ENCODE measurements at regions not wholly inside any gene's neighbourhood (a gene's known extent, or its start where the extent isn't known, plus 50 kb on each side); places are given as distances from the start of the nearest gene placed in this dataset.

GRCh38 chr7:84336303-84336702 is 141.7 kb upstream of the SEMA3A start:
- no peak for DNase-seq (ENCODE audit: extremely low spot score, unreplicated experiment)
- Mint-ChIP-seq H3K4me1 (ENCODE audit: unreplicated experiment) (peaks cover 7% of the 10 kb centered on the region), H3K4me3 (ENCODE audit: unreplicated experiment) (no peak overlapping the region), H3K9me3 (ENCODE audit: unreplicated experiment) (no peaks in the 10 kb centered on the region), H3K36me3 (ENCODE audit: unreplicated experiment) (no peaks in the 10 kb centered on the region), H3K27me3 (ENCODE audit: unreplicated experiment) (no peaks in the 10 kb centered on the region), H3K27ac (ENCODE audit: unreplicated experiment) (no peak overlapping the region)
- TF ChIP-seq CTCF (IDR thresholded peaks at IDR 0.05): no peak

- Mint-ChIP-seq H3K9me3 (ENCODE audit: unreplicated experiment) (no peaks in the 10 kb centered on the region), H3K36me3 (ENCODE audit: unreplicated experiment) (no peaks in the 10 kb centered on the region), H3K27ac (ENCODE audit: unreplicated experiment) (no peak overlapping the region), H3K4me1 (ENCODE audit: unreplicated experiment) (peaks cover 7% of the 10 kb centered on the region), H3K4me3 (ENCODE audit: unreplicated experiment) (no peak overlapping the region), H3K27me3 (ENCODE audit: unreplicated experiment) (no peaks in the 10 kb centered on the region)
- DNase-seq (ENCODE audit: extremely low spot score, unreplicated experiment): no peak
- TF ChIP-seq CTCF (IDR thresholded peaks at IDR 0.05): no peak
Measured at GRCh38 chr7:84331616-84332015, 137.0 kb upstream of the SEMA3A start.

GRCh38 chr7:84328571-84328970 is 134.0 kb upstream of the SEMA3A start:
- no peak for TF ChIP-seq CTCF (IDR thresholded peaks at IDR 0.05)
- Mint-ChIP-seq H3K4me3 (ENCODE audit: unreplicated experiment) (no peak overlapping the region), H3K36me3 (ENCODE audit: unreplicated experiment) (no peaks in the 10 kb centered on the region), H3K4me1 (ENCODE audit: unreplicated experiment) (peaks cover 2% of the 10 kb centered on the region), H3K9me3 (ENCODE audit: unreplicated experiment) (no peaks in the 10 kb centered on the region), H3K27me3 (ENCODE audit: unreplicated experiment) (no peaks in the 10 kb centered on the region), H3K27ac (ENCODE audit: unreplicated experiment) (no peak overlapping the region)
- DNase-seq (ENCODE audit: extremely low spot score, unreplicated experiment): no peak

- TF ChIP-seq CTCF (IDR thresholded peaks at IDR 0.05): no peak
- H3K27ac Mint-ChIP-seq (ENCODE audit: unreplicated experiment): no peak overlapping the region
- H3K27me3 Mint-ChIP-seq (ENCODE audit: unreplicated experiment): no peaks in the 10 kb centered on the region
- no peak overlapping the region for H3K4me3 Mint-ChIP-seq (ENCODE audit: unreplicated experiment)
- H3K4me1 Mint-ChIP-seq (ENCODE audit: unreplicated experiment): no peaks in the 10 kb centered on the region
- peaks cover under 1% of the 10 kb centered on the region for H3K36me3 Mint-ChIP-seq (ENCODE audit: unreplicated experiment)
- no peak for DNase-seq (ENCODE audit: extremely low spot score, unreplicated experiment)
- no peaks in the 10 kb centered on the region for H3K9me3 Mint-ChIP-seq (ENCODE audit: unreplicated experiment)
Measured at GRCh38 chr7:84324136-84324630, 129.6 kb upstream of the SEMA3A start.

GRCh38 chr7:84317536-84317935 is 122.9 kb upstream of the SEMA3A start:
- TF ChIP-seq CTCF (IDR thresholded peaks at IDR 0.05): no peak
- Mint-ChIP-seq H3K36me3 (ENCODE audit: unreplicated experiment) (peaks cover 2% of the 10 kb centered on the region), H3K27ac (ENCODE audit: unreplicated experiment) (no peak overlapping the region), H3K4me3 (ENCODE audit: unreplicated experiment) (no peak overlapping the region), H3K27me3 (ENCODE audit: unreplicated experiment) (no peaks in the 10 kb centered on the region), H3K4me1 (ENCODE audit: unreplicated experiment) (peaks cover 1% of the 10 kb centered on the region), H3K9me3 (ENCODE audit: unreplicated experiment) (no peaks in the 10 kb centered on the region)
- DNase-seq (ENCODE audit: extremely low spot score, unreplicated experiment): no peak

All from osteocyte (in vitro differentiated cells).